HG03039 (cell line): ENCODE measurements at regions not wholly inside any gene's neighbourhood (a gene's known extent, or its start where the extent isn't known, plus 50 kb on each side); places are given as distances from the start of the nearest gene placed in this dataset.

Experiments used
- ATAC-seq: cut with Tn5 transposase; IDR thresholded peaks from one replicate; pipeline ENCODE4 v1.9.1; 2021; ENCODE audit warnings: mild to moderate bottlenecking, moderate library complexity; ENCODE audit not compliant: unreplicated experiment

DNA sequence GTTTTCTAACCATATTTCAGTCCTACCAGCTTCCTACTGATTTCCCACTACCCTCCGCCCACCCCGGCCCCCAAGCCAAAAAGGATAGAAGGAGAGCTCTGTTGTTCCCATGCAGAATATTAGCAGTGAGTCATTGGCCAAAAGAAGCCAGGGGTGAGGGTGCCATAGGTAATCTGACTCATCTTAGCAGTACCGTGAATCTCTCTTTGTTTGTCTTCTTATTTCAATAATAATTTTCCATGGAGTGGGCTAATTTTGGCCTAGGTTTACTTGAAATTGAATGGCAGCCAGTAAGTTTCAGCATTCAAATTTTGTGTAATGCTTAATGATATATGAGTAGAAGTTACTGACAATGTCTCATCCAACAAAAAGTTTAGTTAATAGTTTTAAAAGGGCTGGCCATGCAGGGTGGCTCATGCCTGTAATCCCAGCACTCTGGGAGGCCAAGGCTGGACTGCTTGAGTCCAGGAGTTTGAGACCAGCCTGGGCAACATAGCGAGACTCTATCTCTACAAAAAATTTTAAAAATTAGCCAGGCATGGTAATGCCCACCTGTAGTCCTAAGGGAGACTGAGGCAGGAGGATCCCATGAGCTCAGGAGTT, 74.2 kb downstream of the C9orf152 start:
- no peak for ATAC-seq

DNA sequence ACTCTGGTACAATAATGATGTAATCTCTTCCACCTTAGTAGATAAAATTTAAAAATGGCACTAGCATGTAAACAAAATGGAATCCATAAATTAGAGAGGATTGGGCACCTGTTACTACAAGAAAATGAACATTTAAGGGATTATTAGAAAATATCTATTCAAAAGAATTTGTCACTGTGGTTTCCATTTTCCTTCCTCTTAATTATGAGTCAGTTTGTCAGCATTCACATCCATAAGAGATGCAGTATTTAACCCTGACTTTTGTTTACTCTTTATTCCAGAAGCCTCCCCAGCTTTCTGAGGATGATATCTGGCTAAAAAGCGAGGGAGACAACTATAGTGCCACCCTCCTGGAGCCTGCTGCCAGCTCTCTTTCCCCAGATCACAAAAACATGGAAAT, 72.1 kb downstream of the C9orf152 start:
- no peak for ATAC-seq

DNA sequence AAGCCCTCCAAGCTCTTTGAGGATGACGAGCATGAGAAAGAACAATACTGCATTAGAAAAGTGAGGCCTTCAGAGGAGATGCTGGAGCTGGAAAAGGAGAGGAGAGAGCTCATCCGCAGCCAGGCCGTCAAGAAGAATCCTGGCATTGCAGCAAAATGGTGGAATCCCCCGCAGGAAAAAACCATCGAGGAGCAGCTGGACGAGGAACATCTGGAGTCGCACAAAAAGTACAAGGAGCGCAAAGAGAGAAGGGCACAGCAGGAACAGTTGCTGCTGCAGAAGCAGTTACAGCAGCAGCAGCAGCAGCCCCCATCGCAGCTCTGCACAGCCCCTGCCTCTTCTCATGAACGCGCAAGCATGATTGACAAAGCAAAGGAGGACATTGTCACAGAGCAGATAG, 71.2 kb downstream of the C9orf152 start:
- ATAC-seq, result no peak

- no peak for ATAC-seq
Observed at GRCh38 chr9:110140276-110140675, 67.7 kb downstream of the C9orf152 start.

DNA sequence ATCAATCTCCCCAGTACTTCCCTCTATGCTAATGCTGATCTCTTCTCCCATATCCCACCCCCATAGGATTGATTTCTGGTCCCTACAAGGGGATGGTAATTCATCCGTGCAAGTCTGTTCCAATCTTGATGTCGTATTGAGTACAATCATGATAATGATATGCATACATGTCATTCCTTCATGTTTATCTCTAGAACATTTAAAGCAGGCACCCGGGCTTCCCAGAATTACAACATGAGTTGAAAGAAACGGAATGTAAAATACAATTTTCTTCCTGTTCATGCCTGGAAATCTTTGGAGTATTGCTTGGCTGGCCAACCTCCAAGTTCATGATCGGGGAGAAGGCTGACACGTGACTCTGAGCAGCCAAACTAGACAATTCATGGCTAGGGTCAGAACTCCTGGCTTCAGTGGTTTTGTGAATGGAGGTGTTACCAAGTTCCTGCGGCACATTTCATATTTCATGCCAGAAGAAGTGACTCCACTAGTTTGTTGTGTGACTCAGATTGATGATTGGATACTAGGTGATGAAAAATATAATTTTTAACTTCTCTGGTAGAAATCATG, 66.6 kb downstream of the C9orf152 start:
- ATAC-seq, result no peak

GRCh38 chr9:110142253-110142652, 65.7 kb downstream of the C9orf152 start:
- no peak for ATAC-seq

DNA sequence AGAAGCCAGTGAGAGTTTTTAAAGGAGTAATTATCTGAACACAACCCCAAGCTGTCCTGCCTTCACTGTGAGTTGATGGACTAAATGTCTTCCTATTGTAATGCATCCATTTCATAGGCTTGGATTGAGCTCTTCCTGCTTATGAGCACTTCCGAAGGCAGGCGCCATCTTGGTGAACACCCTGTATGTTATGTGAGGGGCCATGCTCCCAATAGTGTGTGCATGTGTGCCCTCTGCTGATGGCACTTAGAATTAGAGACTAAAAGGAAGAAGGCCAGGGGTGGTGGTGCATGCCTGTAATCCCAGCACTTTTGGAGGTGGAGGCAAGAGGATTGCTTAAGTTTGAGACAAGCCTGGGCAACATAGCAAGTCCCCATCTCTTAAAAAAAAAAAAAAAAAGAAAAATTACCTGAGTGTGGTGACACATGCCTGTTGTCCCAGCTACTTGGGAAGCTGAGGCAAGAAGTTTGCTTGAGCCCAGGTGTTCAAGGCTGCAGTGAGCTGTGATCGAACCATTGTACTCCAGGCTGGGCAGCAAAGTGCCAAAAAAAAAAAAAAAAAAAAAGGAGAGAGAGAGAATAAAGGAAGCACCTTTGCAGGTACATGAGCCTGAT, 65.0 kb downstream of the C9orf152 start:
- ATAC-seq, result no peak

GRCh38 chr9:110143485-110143884, 64.5 kb downstream of the C9orf152 start:
- ATAC-seq, result peak; percentile 43

GRCh38 chr9:110143950-110144545, 63.9 kb downstream of the C9orf152 start:
- peak; percentile 37 for ATAC-seq

DNA sequence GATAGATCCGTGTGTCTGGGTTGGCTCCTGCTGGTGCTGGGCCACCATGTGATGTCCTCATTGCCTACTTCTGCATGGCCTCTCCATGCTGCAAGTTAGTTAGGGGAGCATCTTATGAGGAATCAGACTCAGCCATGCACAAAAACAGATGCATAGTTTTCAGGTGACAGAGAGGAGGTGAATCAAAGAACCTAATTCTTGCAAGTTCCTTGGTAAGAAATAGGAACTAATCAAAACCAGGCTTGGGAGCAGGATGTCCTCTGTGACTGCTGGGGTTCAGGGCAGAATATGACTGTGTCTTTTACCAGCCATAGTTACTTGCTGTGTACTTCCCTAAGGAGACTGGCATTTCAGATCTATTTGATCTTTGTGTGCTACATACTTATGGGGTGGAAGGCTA, 61.6 kb downstream of the C9orf152 start:
- ATAC-seq, result no peak

GRCh38 chr9:110148384-110148783, 59.6 kb downstream of the C9orf152 start:
- peak; percentile 76 for ATAC-seq

DNA sequence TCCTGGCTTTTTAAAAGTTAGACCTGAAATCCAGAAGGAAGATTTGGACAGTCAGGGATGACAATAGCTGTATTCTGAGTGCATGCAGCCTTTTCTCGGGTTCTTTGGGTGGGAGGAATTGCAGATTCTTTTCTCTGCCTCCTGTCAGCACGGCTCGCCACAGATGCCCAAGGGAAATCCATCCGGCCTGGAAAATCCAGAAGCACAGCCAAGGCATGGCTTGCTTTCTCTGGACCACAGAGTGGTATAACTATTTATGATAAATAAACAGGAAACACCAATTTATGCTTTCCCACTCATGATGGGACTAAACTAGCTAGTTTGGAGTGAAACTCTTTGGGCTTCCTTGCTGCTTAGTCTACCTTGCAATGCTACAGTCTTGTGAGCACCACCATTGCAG, 59.1 kb downstream of the C9orf152 start:
- ATAC-seq, result no peak
